Activated CD4-positive, alpha-beta T cell treated with anti-CD3 and anti-CD28 coated beads for 36 hours (primary cell): ENCODE measurements at regions not wholly inside any gene's neighbourhood (a gene's known extent, or its start where the extent isn't known, plus 50 kb on each side); places are given as distances from the start of the nearest gene placed in this dataset.

Experiments
- ATAC-seq: fragments of 200-7000 bp; cut with Tn5 transposase; one replicate; pipeline ENCODE4 v1.10.0; 2021; ENCODE audit warnings: mild to moderate bottlenecking, moderate library complexity
- CTCF ChIA-PET: fragments of 350-600 bp; sonication (Branson Sonifier 250); formaldehyde crosslinking; loops from one replicate; lab custom pipeline; 2021; ENCODE audit warnings: antibody characterized with exemption; lab: Charles Lee
- POLR2A ChIA-PET: fragments of 350-600 bp; sonication (Branson Sonifier 250); formaldehyde crosslinking; loops from one replicate; lab custom pipeline; 2021; ENCODE audit warnings: antibody characterized with exemption, inconsistent platforms; lab: Charles Lee
- DNase-seq: peaks from one replicate; pipeline ENCODE4 v3.0.0-alpha.2; 2020
- H3K27ac Mint-ChIP-seq: one replicate; pipeline ENCODE4 v1.8.0; 2021; ENCODE audit warnings: mixed read lengths
- H3K27me3 Mint-ChIP-seq: one replicate; pipeline ENCODE4 v1.8.0; 2021; ENCODE audit warnings: mixed read lengths
- H3K36me3 Mint-ChIP-seq: one replicate; pipeline ENCODE4 v1.8.0; 2021; ENCODE audit warnings: low read depth, mixed read lengths
- H3K4me1 Mint-ChIP-seq: one replicate; pipeline ENCODE4 v1.8.0; 2021; ENCODE audit warnings: mixed read lengths
- H3K4me3 Mint-ChIP-seq: one replicate; pipeline ENCODE4 v1.8.0; 2021; ENCODE audit warnings: mild to moderate bottlenecking, moderate library complexity, mixed read lengths
- H3K9me3 Mint-ChIP-seq: one replicate; pipeline ENCODE4 v1.8.0; 2021; ENCODE audit warnings: low read depth, mixed read lengths
- intact Hi-C, 2 experiments: fragments of 100-400 bp; cut with DNase I in 1 of 2; cut with micrococcal nuclease in 1 of 2; formaldehyde crosslinking; loops; one replicate each; pipeline versions ENCODE4 v1.14.2 to v1.15.1; 2022 to 2024; cut with DNase I, micrococcal nuclease

DNA sequence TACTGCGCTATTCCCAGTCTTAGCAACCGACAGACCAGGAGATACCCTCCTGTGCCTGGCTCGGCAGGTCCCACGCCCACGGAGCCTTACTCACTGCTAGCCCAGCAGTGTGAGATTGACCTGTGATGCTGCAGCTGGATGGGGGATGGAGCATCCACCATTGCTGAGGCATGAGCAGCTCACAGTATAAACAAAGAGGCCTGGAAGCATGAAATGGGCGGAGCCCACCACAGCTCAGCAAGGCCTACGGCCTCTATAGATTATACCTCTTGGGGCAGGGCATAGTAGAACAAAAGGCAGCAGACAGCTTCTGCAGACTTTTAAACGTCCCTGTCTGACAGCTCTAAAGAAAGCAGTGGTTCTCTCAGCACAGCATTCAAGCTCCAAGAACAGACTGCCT is 160.3 kb downstream of the ANXA2 start:
- no peak for DNase-seq
- H3K27me3 Mint-ChIP-seq, result peaks cover 46% of the 10 kb centered on the region
- H3K9me3 Mint-ChIP-seq, result no peaks in the 10 kb centered on the region
- ChIA-PET POLR2A (no interaction called here), CTCF (no interaction called here)
- intact Hi-C loops, result no loop called here
- H3K4me1 Mint-ChIP-seq, result peaks cover 3% of the 10 kb centered on the region
- no peak overlapping the region for H3K4me3 Mint-ChIP-seq
- no peaks in the 10 kb centered on the region for H3K36me3 Mint-ChIP-seq
- no peak overlapping the region for H3K27ac Mint-ChIP-seq
- no peak for ATAC-seq

GRCh38 chr15:60243769-60244168 is 154.0 kb downstream of the ANXA2 start:
- Mint-ChIP-seq H3K4me1 (no peaks in the 10 kb centered on the region), H3K4me3 (no peak overlapping the region), H3K9me3 (no peaks in the 10 kb centered on the region), H3K36me3 (no peaks in the 10 kb centered on the region), H3K27me3 (peaks cover 38% of the 10 kb centered on the region), H3K27ac (no peak overlapping the region)
- ChIA-PET CTCF (no interaction called here), POLR2A (no interaction called here)
- ATAC-seq, result no peak
- DNase-seq, result no peak
- intact Hi-C loops, result no loop called here

DNA sequence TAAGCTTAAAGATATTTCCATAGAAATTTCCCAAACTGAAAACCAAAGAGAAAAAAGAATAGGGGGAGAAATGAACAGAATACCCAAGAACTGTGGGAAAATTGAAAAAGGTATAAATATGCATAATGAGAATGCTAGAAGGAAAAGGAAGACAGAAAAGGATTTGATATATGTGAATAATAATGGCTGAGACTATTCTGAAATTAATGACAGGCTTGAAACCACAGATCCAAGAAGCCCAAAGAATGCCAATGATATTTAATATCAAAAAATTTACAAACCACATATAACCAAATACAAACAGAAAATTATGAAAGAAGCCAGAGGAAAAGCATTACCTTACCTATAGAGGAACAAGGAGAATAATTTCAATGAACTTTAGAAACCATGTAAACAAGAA is 153.0 kb downstream of the ANXA2 start:
- ChIA-PET POLR2A (no interaction called here), CTCF (no interaction called here)
- intact Hi-C loops, result no loop called here
- Mint-ChIP-seq H3K27ac (no peak overlapping the region), H3K4me3 (no peak overlapping the region), H3K27me3 (peaks cover 30% of the 10 kb centered on the region), H3K4me1 (no peaks in the 10 kb centered on the region), H3K9me3 (no peaks in the 10 kb centered on the region), H3K36me3 (no peaks in the 10 kb centered on the region)
- ATAC-seq (no peak), DNase-seq (no peak)

- peaks cover 25% of the 10 kb centered on the region for H3K27me3 Mint-ChIP-seq
- H3K36me3 Mint-ChIP-seq, result no peaks in the 10 kb centered on the region
- ChIA-PET POLR2A (no interaction called here), CTCF (no interaction called here)
- H3K4me3 Mint-ChIP-seq, result no peak overlapping the region
- H3K4me1 Mint-ChIP-seq, result peaks cover 3% of the 10 kb centered on the region
- DNase-seq (no peak), ATAC-seq (no peak)
- intact Hi-C loops, result no loop called here
- H3K27ac Mint-ChIP-seq, result no peak overlapping the region
- H3K9me3 Mint-ChIP-seq, result no peaks in the 10 kb centered on the region
These were observed 147.5 kb downstream of the ANXA2 start for GRCh38 chr15:60250316-60250715.

DNA sequence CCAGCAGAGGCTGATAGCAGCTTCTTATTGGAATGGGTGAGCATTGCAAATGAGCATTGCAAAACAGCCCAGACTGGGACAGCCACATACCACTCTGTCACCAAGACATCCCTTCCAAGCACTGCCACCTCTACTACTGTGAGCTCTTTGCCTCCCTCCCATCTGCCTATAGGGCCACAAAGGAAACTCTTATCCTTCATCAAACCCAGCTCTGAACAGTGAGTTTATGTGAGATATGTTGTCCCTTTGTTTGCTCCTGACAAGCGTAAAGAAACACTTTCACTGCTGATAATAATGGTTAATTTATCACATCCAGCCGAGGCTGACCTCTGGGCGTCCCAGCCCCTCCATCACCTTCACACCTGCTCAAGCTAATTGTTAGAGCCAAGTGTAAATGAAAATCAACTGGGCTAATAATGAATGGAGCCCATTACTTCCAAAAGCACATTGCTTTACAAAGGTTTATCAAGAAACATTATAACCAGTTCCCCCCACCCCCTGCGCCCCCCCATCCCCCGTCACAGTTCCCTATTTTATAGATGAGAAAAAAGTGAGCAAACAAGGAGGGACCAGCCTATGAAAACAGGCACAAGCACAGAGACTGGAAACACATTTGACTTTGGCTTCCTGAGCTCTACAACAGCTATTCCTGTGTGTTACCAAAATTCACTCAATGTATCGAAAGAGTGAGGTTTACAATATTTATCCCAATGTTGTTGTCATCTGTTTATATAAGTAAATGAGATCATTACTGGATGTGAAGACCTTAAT is 146.3 kb downstream of the ANXA2 start:
- DNase-seq (no peak), ATAC-seq (no peak)
- intact Hi-C loops, result no loop called here
- peaks cover 25% of the 10 kb centered on the region for H3K27me3 Mint-ChIP-seq
- POLR2A ChIA-PET, result interaction anchor here (0.5 kb wide), 1 partner anchor 200 kb away, joined by 3 read pairs; no protein-coding TSS in a partner anchor
- H3K4me1 Mint-ChIP-seq, result peaks cover 9% of the 10 kb centered on the region
- H3K27ac Mint-ChIP-seq, result no peak overlapping the region
- CTCF ChIA-PET, result no interaction called here
- H3K9me3 Mint-ChIP-seq, result no peaks in the 10 kb centered on the region
- H3K4me3 Mint-ChIP-seq, result no peak overlapping the region
- H3K36me3 Mint-ChIP-seq, result no peaks in the 10 kb centered on the region

DNA sequence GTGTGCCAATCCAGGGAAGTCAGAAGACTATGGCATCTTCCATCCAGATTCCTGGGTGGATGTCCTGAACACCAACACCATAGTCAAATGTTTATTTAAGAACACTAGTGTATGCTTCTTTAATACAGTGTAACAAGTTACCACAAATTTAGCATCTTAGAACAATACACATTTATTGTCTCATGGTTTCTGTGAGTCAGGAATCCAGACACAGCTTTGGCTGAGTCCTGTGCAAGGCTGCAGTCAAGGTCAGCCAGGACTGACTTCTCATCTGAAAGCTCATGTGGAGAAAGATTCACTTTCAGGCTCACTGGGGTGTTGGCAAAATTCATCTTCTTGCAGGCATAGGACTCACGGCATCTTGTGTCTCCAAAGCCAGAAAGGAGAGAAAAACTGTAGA is 143.4 kb downstream of the ANXA2 start:
- CTCF ChIA-PET, result no interaction called here

GRCh38 chr15:60255390-60255789 is 142.4 kb downstream of the ANXA2 start:
- peaks cover 37% of the 10 kb centered on the region for H3K27me3 Mint-ChIP-seq
- H3K9me3 Mint-ChIP-seq, result no peaks in the 10 kb centered on the region
- DNase-seq (peak; percentile 53), ATAC-seq (peak; percentile 99)
- H3K36me3 Mint-ChIP-seq, result no peaks in the 10 kb centered on the region
- CTCF ChIA-PET, result interaction anchor here (0.5 kb wide), 1 partner anchor 56 kb away, joined by 3 read pairs; no protein-coding TSS in a partner anchor
- no peak overlapping the region for H3K4me3 Mint-ChIP-seq
- peaks cover 9% of the 10 kb centered on the region for H3K4me1 Mint-ChIP-seq
- H3K27ac Mint-ChIP-seq, result no peak overlapping the region
- POLR2A ChIA-PET, result no interaction called here
- intact Hi-C loops, result loop anchor here (1.0 kb wide), 1 partner anchor 336 kb away; no protein-coding TSS in a partner anchor

More for the DNA sequence above, 143.4 kb downstream of the ANXA2 start:
- intact Hi-C loops, result no loop called here
- POLR2A ChIA-PET, result no interaction called here
- H3K9me3 Mint-ChIP-seq, result no peaks in the 10 kb centered on the region
- peaks cover 9% of the 10 kb centered on the region for H3K4me1 Mint-ChIP-seq
- H3K36me3 Mint-ChIP-seq, result no peaks in the 10 kb centered on the region
- DNase-seq, result no peak
- no peak overlapping the region for H3K27ac Mint-ChIP-seq
- no peak for ATAC-seq
- peaks cover 34% of the 10 kb centered on the region for H3K27me3 Mint-ChIP-seq
- no peak overlapping the region for H3K4me3 Mint-ChIP-seq

DNA sequence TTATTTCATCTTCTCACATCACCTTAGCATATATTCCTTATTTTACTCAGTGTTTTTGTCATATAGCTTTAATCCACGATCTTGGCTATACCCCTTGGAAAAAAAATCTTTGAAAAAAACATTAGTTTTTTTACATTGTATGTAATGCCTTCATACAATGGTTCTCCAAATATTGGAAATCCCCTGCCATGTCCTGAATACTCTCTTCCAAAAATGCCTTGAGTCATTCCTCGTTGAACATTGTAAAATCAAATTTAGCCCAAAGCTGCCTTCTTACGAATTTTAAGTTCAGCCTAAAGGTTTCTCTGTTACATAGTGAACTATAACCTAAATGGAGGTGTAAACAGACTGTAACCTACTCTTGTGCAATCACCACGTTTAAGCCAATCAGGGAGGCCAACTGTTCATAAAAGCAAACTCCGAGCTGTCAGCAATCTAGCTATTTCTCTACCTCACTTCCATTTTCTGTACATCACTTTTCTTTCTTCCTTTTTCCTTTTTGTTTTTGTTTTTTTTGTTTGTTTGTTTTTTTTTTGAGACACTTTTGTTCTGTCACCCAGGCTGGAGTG is 140.1 kb downstream of the ANXA2 start:
- no peak for DNase-seq
- peaks cover 25% of the 10 kb centered on the region for H3K27me3 Mint-ChIP-seq
- peaks cover 9% of the 10 kb centered on the region for H3K4me1 Mint-ChIP-seq
- no peaks in the 10 kb centered on the region for H3K9me3 Mint-ChIP-seq
- no peak for ATAC-seq
- no peak overlapping the region for H3K4me3 Mint-ChIP-seq
- H3K36me3 Mint-ChIP-seq, result no peaks in the 10 kb centered on the region
- intact Hi-C loops, result no loop called here
- CTCF ChIA-PET, result interaction anchor here (1.1 kb wide), 1 partner anchor 69 kb away, joined by 3 read pairs; no protein-coding TSS in a partner anchor
- POLR2A ChIA-PET, result no interaction called here
- no peak overlapping the region for H3K27ac Mint-ChIP-seq

DNA sequence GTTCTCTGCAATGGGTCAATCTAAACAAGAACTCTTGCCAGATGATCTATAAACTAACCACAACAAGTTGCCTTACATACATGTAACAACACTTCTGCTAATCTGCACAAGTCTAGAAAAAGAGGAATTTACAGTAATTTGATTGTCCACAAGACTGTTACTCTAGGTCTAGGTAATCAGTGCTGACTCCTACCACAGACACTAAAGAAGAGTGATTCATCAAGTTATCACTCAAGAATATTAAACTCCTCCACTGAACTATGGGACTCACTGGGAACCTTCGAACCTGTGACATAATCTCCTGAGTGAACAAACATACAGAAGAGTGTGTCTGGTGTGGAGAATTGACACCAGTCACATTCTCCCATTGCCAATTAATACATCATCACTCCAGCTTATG is 138.3 kb downstream of the ANXA2 start:
- no peak for ATAC-seq
- Mint-ChIP-seq H3K36me3 (no peaks in the 10 kb centered on the region), H3K27ac (no peak overlapping the region), H3K4me3 (no peak overlapping the region), H3K9me3 (no peaks in the 10 kb centered on the region), H3K27me3 (peaks cover 16% of the 10 kb centered on the region), H3K4me1 (peaks cover 9% of the 10 kb centered on the region)
- intact Hi-C loops, result no loop called here
- POLR2A ChIA-PET, result no interaction called here
- CTCF ChIA-PET, result interaction anchor here (1.2 kb wide), 1 partner anchor 13 kb away, joined by 4 read pairs; no protein-coding TSS in a partner anchor
- DNase-seq, result no peak

- Mint-ChIP-seq H3K4me3 (no peak overlapping the region), H3K36me3 (no peaks in the 10 kb centered on the region), H3K9me3 (no peaks in the 10 kb centered on the region), H3K27me3 (peaks cover 15% of the 10 kb centered on the region), H3K27ac (no peak overlapping the region), H3K4me1 (no peaks in the 10 kb centered on the region)
- intact Hi-C loops, result no loop called here
- CTCF ChIA-PET, result interaction anchor here (0.6 kb wide), 1 partner anchor 191 kb away, joined by 5 read pairs; no protein-coding TSS in a partner anchor
- POLR2A ChIA-PET, result no interaction called here
- DNase-seq (no peak), ATAC-seq (no peak)
These were observed 133.7 kb downstream of the ANXA2 start for GRCh38 chr15:60264088-60264487.

- no peak for DNase-seq
- POLR2A ChIA-PET, result no interaction called here
- no peak overlapping the region for H3K27ac Mint-ChIP-seq
- no peaks in the 10 kb centered on the region for H3K36me3 Mint-ChIP-seq
- H3K4me1 Mint-ChIP-seq, result no peaks in the 10 kb centered on the region
- CTCF ChIA-PET, result interaction anchor here (0.6 kb wide), 2 partner anchors 191 to 779 kb away, joined by 3 to 5 read pairs; no protein-coding TSS in a partner anchor
- no peak for ATAC-seq
- intact Hi-C loops, result no loop called here
- no peak overlapping the region for H3K4me3 Mint-ChIP-seq
- H3K27me3 Mint-ChIP-seq, result peaks cover 15% of the 10 kb centered on the region
- H3K9me3 Mint-ChIP-seq, result no peaks in the 10 kb centered on the region
These were observed 133.2 kb downstream of the ANXA2 start for GRCh38 chr15:60264566-60264965.

DNA sequence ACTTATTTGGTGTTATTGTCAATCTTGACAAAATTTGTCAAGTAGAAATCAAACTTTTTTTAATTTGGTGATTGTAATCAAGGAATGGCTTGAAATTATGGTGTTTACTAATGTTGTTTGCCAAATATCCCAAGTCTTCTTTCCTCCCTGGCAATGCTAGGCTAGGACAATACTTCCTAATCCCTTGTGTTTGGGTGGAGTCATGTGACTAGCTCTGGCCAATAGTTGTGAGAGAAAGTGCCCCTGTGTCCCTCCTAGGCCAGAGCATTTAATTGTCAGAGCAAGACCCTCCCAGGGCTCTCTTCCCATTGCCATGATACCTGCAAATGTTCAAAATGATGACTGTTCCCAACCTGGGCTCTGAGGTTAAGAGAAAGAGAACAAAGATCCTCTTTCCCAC is 132.7 kb downstream of the ANXA2 start:
- no peak overlapping the region for H3K4me3 Mint-ChIP-seq
- intact Hi-C loops, result no loop called here
- ATAC-seq (no peak), DNase-seq (no peak)
- no peaks in the 10 kb centered on the region for H3K4me1 Mint-ChIP-seq
- no peak overlapping the region for H3K27ac Mint-ChIP-seq
- H3K27me3 Mint-ChIP-seq, result peaks cover 15% of the 10 kb centered on the region
- H3K36me3 Mint-ChIP-seq, result no peaks in the 10 kb centered on the region
- CTCF ChIA-PET, result interaction anchor here (0.6 kb wide), 1 partner anchor 779 kb away, joined by 3 read pairs; no protein-coding TSS in a partner anchor
- H3K9me3 Mint-ChIP-seq, result no peaks in the 10 kb centered on the region
- POLR2A ChIA-PET, result no interaction called here
